Hepatocyte (in vitro differentiated cells): ENCODE measurements at regions not wholly inside any gene's neighbourhood (a gene's known extent, or its start where the extent isn't known, plus 50 kb on each side); places are given as distances from the start of the nearest gene placed in this dataset.

ENCODE experiments used
- CTCF ChIP-seq: fragments of 200-600 bp; sonication (generic); IDR thresholded peaks from 2 replicates; pipeline ENCODE4 v1.5.1; 2016; ENCODE audit warnings: antibody characterized with exemption, mild to moderate bottlenecking; ENCODE audit not compliant: poor library complexity
- EZH2 ChIP-seq: fragments of 200-600 bp; sonication (generic); IDR thresholded peaks from 2 replicates; pipeline ENCODE4 v1.6.1; 2016; ENCODE audit warnings: antibody characterized with exemption, mild to moderate bottlenecking, borderline replicate concordance

GRCh38 chr13:34667286-34668218 lies 274.5 kb upstream of the NBEA start:
- no peak for TF ChIP-seq CTCF
- TF ChIP-seq EZH2: no peak
